Activated CD4-positive, alpha-beta T cell treated with anti-CD3 and anti-CD28 coated beads for 36 hours (primary cell): ENCODE measurements at regions not wholly inside any gene's neighbourhood (a gene's known extent, or its start where the extent isn't known, plus 50 kb on each side); places are given as distances from the start of the nearest gene placed in this dataset.

Source experiments
- ATAC-seq: fragments of 200-7000 bp; cut with Tn5 transposase; one replicate; pipeline ENCODE4 v1.10.0; 2021; ENCODE audit warnings: mild to moderate bottlenecking, moderate library complexity
- CTCF ChIA-PET: fragments of 350-600 bp; sonication (Branson Sonifier 250); formaldehyde crosslinking; loops from one replicate; lab custom pipeline; 2021; ENCODE audit warnings: antibody characterized with exemption; lab: Charles Lee
- POLR2A ChIA-PET: fragments of 350-600 bp; sonication (Branson Sonifier 250); formaldehyde crosslinking; loops from one replicate; lab custom pipeline; 2021; ENCODE audit warnings: antibody characterized with exemption, inconsistent platforms; lab: Charles Lee
- DNase-seq: peaks from one replicate; pipeline ENCODE4 v3.0.0-alpha.2; 2020
- H3K27ac Mint-ChIP-seq: one replicate; pipeline ENCODE4 v1.8.0; 2021; ENCODE audit warnings: mixed read lengths
- H3K27me3 Mint-ChIP-seq: one replicate; pipeline ENCODE4 v1.8.0; 2021; ENCODE audit warnings: mixed read lengths
- H3K36me3 Mint-ChIP-seq: one replicate; pipeline ENCODE4 v1.8.0; 2021; ENCODE audit warnings: low read depth, mixed read lengths
- H3K4me1 Mint-ChIP-seq: one replicate; pipeline ENCODE4 v1.8.0; 2021; ENCODE audit warnings: mixed read lengths
- H3K4me3 Mint-ChIP-seq: one replicate; pipeline ENCODE4 v1.8.0; 2021; ENCODE audit warnings: mild to moderate bottlenecking, moderate library complexity, mixed read lengths
- H3K9me3 Mint-ChIP-seq: one replicate; pipeline ENCODE4 v1.8.0; 2021; ENCODE audit warnings: low read depth, mixed read lengths
- intact Hi-C, 2 experiments: fragments of 100-400 bp; cut with DNase I in 1 of 2; cut with micrococcal nuclease in 1 of 2; formaldehyde crosslinking; loops; one replicate each; pipeline versions ENCODE4 v1.14.2 to v1.15.1; 2022 to 2024; cut with DNase I, micrococcal nuclease

GRCh38 chr6:126091466-126091865 lies 105.1 kb downstream of the TRMT11 start:
- no peak for ATAC-seq
- H3K4me1 Mint-ChIP-seq: peaks cover 3% of the 10 kb centered on the region
- H3K36me3 Mint-ChIP-seq: peaks cover 4% of the 10 kb centered on the region
- no peak for DNase-seq
- no peak overlapping the region for H3K4me3 Mint-ChIP-seq
- H3K27me3 Mint-ChIP-seq: no peaks in the 10 kb centered on the region
- H3K9me3 Mint-ChIP-seq: no peaks in the 10 kb centered on the region
- intact Hi-C loops: no loop called here
- H3K27ac Mint-ChIP-seq: no peak overlapping the region
- POLR2A ChIA-PET: no interaction called here
- CTCF ChIA-PET: interaction anchor here (0.6 kb wide), 1 partner anchor 36 kb away, joined by 4 read pairs; no protein-coding TSS in a partner anchor

- POLR2A ChIA-PET: no interaction called here
- Mint-ChIP-seq H3K27ac (no peak overlapping the region), H3K4me3 (no peak overlapping the region), H3K36me3 (peaks cover 4% of the 10 kb centered on the region), H3K4me1 (no peaks in the 10 kb centered on the region), H3K27me3 (no peaks in the 10 kb centered on the region), H3K9me3 (no peaks in the 10 kb centered on the region)
- DNase-seq (no peak), ATAC-seq (no peak)
- CTCF ChIA-PET: no interaction called here
- intact Hi-C loops: no loop called here
Observed at GRCh38 chr6:126093108-126093507, 106.8 kb downstream of the TRMT11 start.

GRCh38 chr6:126094411-126094810 lies 108.1 kb downstream of the TRMT11 start:
- intact Hi-C loops: no loop called here
- ChIA-PET POLR2A (no interaction called here), CTCF (no interaction called here)
- no peaks in the 10 kb centered on the region for H3K27me3 Mint-ChIP-seq
- no peak overlapping the region for H3K27ac Mint-ChIP-seq
- ATAC-seq: no peak
- H3K4me3 Mint-ChIP-seq: no peak overlapping the region
- no peak for DNase-seq
- H3K9me3 Mint-ChIP-seq: no peaks in the 10 kb centered on the region
- no peaks in the 10 kb centered on the region for H3K4me1 Mint-ChIP-seq
- peaks cover 4% of the 10 kb centered on the region for H3K36me3 Mint-ChIP-seq

GRCh38 chr6:126100386-126100785 lies 114.0 kb downstream of the TRMT11 start:
- no peak overlapping the region for H3K4me3 Mint-ChIP-seq
- no peak for ATAC-seq
- no peaks in the 10 kb centered on the region for H3K4me1 Mint-ChIP-seq
- H3K9me3 Mint-ChIP-seq: no peaks in the 10 kb centered on the region
- DNase-seq: no peak
- intact Hi-C loops: no loop called here
- peaks cover 14% of the 10 kb centered on the region for H3K36me3 Mint-ChIP-seq
- POLR2A ChIA-PET: no interaction called here
- H3K27me3 Mint-ChIP-seq: no peaks in the 10 kb centered on the region
- CTCF ChIA-PET: interaction anchor here (1.5 kb wide), 1 partner anchor 9 kb away, joined by 3 read pairs; no protein-coding TSS in a partner anchor
- no peak overlapping the region for H3K27ac Mint-ChIP-seq

- intact Hi-C loops: no loop called here
- ChIA-PET POLR2A (no interaction called here), CTCF (no interaction called here)
- Mint-ChIP-seq H3K4me1 (no peaks in the 10 kb centered on the region), H3K9me3 (no peaks in the 10 kb centered on the region), H3K27ac (no peak overlapping the region), H3K4me3 (no peak overlapping the region), H3K36me3 (peaks cover 14% of the 10 kb centered on the region), H3K27me3 (no peaks in the 10 kb centered on the region)
- ATAC-seq (no peak), DNase-seq (no peak)
Observed at GRCh38 chr6:126102358-126102757, 116.0 kb downstream of the TRMT11 start.

- CTCF ChIA-PET: interaction anchor here (1.5 kb wide), 1 partner anchor 10 kb away, joined by 6 read pairs; no protein-coding TSS in a partner anchor
- Mint-ChIP-seq H3K4me1 (no peaks in the 10 kb centered on the region), H3K4me3 (no peak overlapping the region), H3K27ac (no peak overlapping the region), H3K36me3 (peaks cover 14% of the 10 kb centered on the region), H3K9me3 (no peaks in the 10 kb centered on the region), H3K27me3 (no peaks in the 10 kb centered on the region)
- DNase-seq (no peak), ATAC-seq (no peak)
- intact Hi-C loops: no loop called here
- POLR2A ChIA-PET: no interaction called here
Observed at GRCh38 chr6:126103993-126104392, 117.7 kb downstream of the TRMT11 start.

GRCh38 chr6:126107475-126108166 lies 121.3 kb downstream of the TRMT11 start:
- H3K9me3 Mint-ChIP-seq: no peaks in the 10 kb centered on the region
- intact Hi-C loops: no loop called here
- H3K4me3 Mint-ChIP-seq: no peak overlapping the region
- DNase-seq: no peak
- no peak for ATAC-seq
- peaks cover 9% of the 10 kb centered on the region for H3K36me3 Mint-ChIP-seq
- no peaks in the 10 kb centered on the region for H3K4me1 Mint-ChIP-seq
- no peak overlapping the region for H3K27ac Mint-ChIP-seq
- ChIA-PET CTCF (interaction anchor here (1.6 kb wide), 1 partner anchor 12 kb away, joined by 3 read pairs; no protein-coding TSS in a partner anchor), POLR2A (no interaction called here)
- H3K27me3 Mint-ChIP-seq: no peaks in the 10 kb centered on the region

GRCh38 chr6:126110512-126111270 lies 124.4 kb downstream of the TRMT11 start:
- H3K9me3 Mint-ChIP-seq: no peaks in the 10 kb centered on the region
- H3K27me3 Mint-ChIP-seq: no peaks in the 10 kb centered on the region
- no peak overlapping the region for H3K27ac Mint-ChIP-seq
- intact Hi-C loops: no loop called here
- H3K4me1 Mint-ChIP-seq: no peaks in the 10 kb centered on the region
- ATAC-seq (no peak), DNase-seq (no peak)
- ChIA-PET POLR2A (no interaction called here), CTCF (interaction anchor here (1.0 kb wide), 1 partner anchor 10 kb away, joined by 3 read pairs; no protein-coding TSS in a partner anchor)
- H3K36me3 Mint-ChIP-seq: no peaks in the 10 kb centered on the region
- H3K4me3 Mint-ChIP-seq: no peak overlapping the region

- ATAC-seq: no peak
- Mint-ChIP-seq H3K36me3 (no peaks in the 10 kb centered on the region), H3K27ac (no peak overlapping the region), H3K9me3 (no peaks in the 10 kb centered on the region), H3K4me3 (no peak overlapping the region), H3K4me1 (no peaks in the 10 kb centered on the region), H3K27me3 (no peaks in the 10 kb centered on the region)
- intact Hi-C loops: no loop called here
- CTCF ChIA-PET: interaction anchor here (0.8 kb wide), 1 partner anchor 638 kb away, joined by 3 read pairs; no protein-coding TSS in a partner anchor
- POLR2A ChIA-PET: no interaction called here
- DNase-seq: no peak
Observed at GRCh38 chr6:126111327-126111726, 125.0 kb downstream of the TRMT11 start.

- DNase-seq: no peak
- Mint-ChIP-seq H3K27ac (no peak overlapping the region), H3K36me3 (no peaks in the 10 kb centered on the region), H3K4me3 (no peak overlapping the region), H3K9me3 (no peaks in the 10 kb centered on the region), H3K4me1 (no peaks in the 10 kb centered on the region), H3K27me3 (no peaks in the 10 kb centered on the region)
- intact Hi-C loops: no loop called here
- no peak for ATAC-seq
- ChIA-PET CTCF (interaction anchor here (0.8 kb wide), 1 partner anchor 637 kb away, joined by 3 read pairs; no protein-coding TSS in a partner anchor), POLR2A (no interaction called here)
Observed at GRCh38 chr6:126112171-126112632, 125.9 kb downstream of the TRMT11 start.

GRCh38 chr6:126113261-126113660 lies 126.9 kb downstream of the TRMT11 start:
- no peak for DNase-seq
- H3K4me1 Mint-ChIP-seq: no peaks in the 10 kb centered on the region
- ChIA-PET POLR2A (no interaction called here), CTCF (no interaction called here)
- intact Hi-C loops: no loop called here
- no peak overlapping the region for H3K4me3 Mint-ChIP-seq
- H3K27me3 Mint-ChIP-seq: no peaks in the 10 kb centered on the region
- no peak overlapping the region for H3K27ac Mint-ChIP-seq
- ATAC-seq: no peak
- H3K9me3 Mint-ChIP-seq: no peaks in the 10 kb centered on the region
- H3K36me3 Mint-ChIP-seq: no peaks in the 10 kb centered on the region

- intact Hi-C loops: no loop called here
- DNase-seq (no peak), ATAC-seq (no peak)
- H3K4me3 Mint-ChIP-seq: no peak overlapping the region
- ChIA-PET CTCF (no interaction called here), POLR2A (no interaction called here)
- no peaks in the 10 kb centered on the region for H3K9me3 Mint-ChIP-seq
- no peaks in the 10 kb centered on the region for H3K36me3 Mint-ChIP-seq
- no peaks in the 10 kb centered on the region for H3K4me1 Mint-ChIP-seq
- no peak overlapping the region for H3K27ac Mint-ChIP-seq
- no peaks in the 10 kb centered on the region for H3K27me3 Mint-ChIP-seq
Observed at GRCh38 chr6:126117251-126117650, 130.9 kb downstream of the TRMT11 start.
